DND-41 (cell line): ENCODE measurements at regions not wholly inside any gene's neighbourhood (a gene's known extent, or its start where the extent isn't known, plus 50 kb on each side); places are given as distances from the start of the nearest gene placed in this dataset.

ENCODE experiments used
- ATAC-seq: fragments of 200-7000 bp; cut with Tn5 transposase; 3 replicates; pipeline ENCODE4 v1.9.1; 2021; ENCODE audit warnings: low read depth; ENCODE audit not compliant: insufficient read depth
- DNase-seq: peaks from one replicate; pipeline ENCODE4 v3.0.0-alpha.2; 2020
- H2AFZ ChIP-seq: 2 replicates; pipeline ENCODE4 v1.6.0; 2012; ENCODE audit warnings: low read depth, low read length
- H3K27ac ChIP-seq: 2 replicates; pipeline ENCODE4 v1.5.1; 2012; ENCODE audit warnings: low read length, inconsistent platforms
- H3K27me3 ChIP-seq: fragments of 200-600 bp; sonication (generic); 2 replicates; pipeline ENCODE4 v1.6.0; 2012; ENCODE audit warnings: low read length, mild to moderate bottlenecking, inconsistent platforms; ENCODE audit not compliant: insufficient read depth, poor library complexity
- H3K36me3 ChIP-seq: 2 replicates; pipeline ENCODE4 v1.5.1; 2012; ENCODE audit warnings: low read length, inconsistent platforms; ENCODE audit not compliant: insufficient read depth
- H3K4me1 ChIP-seq: 2 replicates; pipeline ENCODE4 v1.5.1; 2012; ENCODE audit warnings: mild to moderate bottlenecking, low read length; ENCODE audit not compliant: insufficient read depth
- H3K4me2 ChIP-seq: 2 replicates; pipeline ENCODE4 v1.6.0; 2012; ENCODE audit warnings: mild to moderate bottlenecking, moderate library complexity, low read length, inconsistent platforms; ENCODE audit not compliant: insufficient read depth
- H3K4me3 ChIP-seq, 2 experiments: fragments of 200-600 bp in 1 of 2; shearing (Covaris generic) in 1 of 2; 2 replicates each; pipeline ENCODE4 v1.5.1; 2012 to 2016; ENCODE audit warnings: inconsistent platforms in 2 of 2, low read length in 2 of 2, mild to moderate bottlenecking in 2 of 2, low read depth in 1 of 2, moderate library complexity in 1 of 2
- H3K79me2 ChIP-seq: 2 replicates; pipeline ENCODE4 v1.6.0; 2012; ENCODE audit warnings: low read length, inconsistent platforms; ENCODE audit not compliant: insufficient read depth
- H3K9ac ChIP-seq: 2 replicates; pipeline ENCODE4 v1.6.0; 2012; ENCODE audit warnings: low read depth, mild to moderate bottlenecking, inconsistent platforms, low read length, moderate library complexity
- H3K9me3 ChIP-seq: 2 replicates; pipeline ENCODE4 v1.5.1; 2012; ENCODE audit warnings: low read length, moderate library complexity, mild to moderate bottlenecking, inconsistent platforms; ENCODE audit not compliant: insufficient read depth, severe bottlenecking
- H4K20me1 ChIP-seq: 2 replicates; pipeline ENCODE4 v1.6.0; 2012; ENCODE audit warnings: low read length; ENCODE audit not compliant: insufficient read depth
- EZH2 ChIP-seq: IDR thresholded peaks from 3 replicates; pipeline ENCODE4 v1.6.1; 2012; ENCODE audit warnings: borderline replicate concordance, low read depth, mild to moderate bottlenecking, moderate library complexity, low read length, inconsistent platforms; ENCODE audit not compliant: severe bottlenecking
- TF ChIP-seq, protein P1 (sequence below): IDR thresholded peaks from 2 replicates; pipeline ENCODE4 v1.5.1; 2012; ENCODE audit warnings: borderline replicate concordance, low read length, moderate library complexity, mild to moderate bottlenecking; ENCODE audit not compliant: poor library complexity, severe bottlenecking; ENCODE audit errors: extremely low read depth

DNA sequence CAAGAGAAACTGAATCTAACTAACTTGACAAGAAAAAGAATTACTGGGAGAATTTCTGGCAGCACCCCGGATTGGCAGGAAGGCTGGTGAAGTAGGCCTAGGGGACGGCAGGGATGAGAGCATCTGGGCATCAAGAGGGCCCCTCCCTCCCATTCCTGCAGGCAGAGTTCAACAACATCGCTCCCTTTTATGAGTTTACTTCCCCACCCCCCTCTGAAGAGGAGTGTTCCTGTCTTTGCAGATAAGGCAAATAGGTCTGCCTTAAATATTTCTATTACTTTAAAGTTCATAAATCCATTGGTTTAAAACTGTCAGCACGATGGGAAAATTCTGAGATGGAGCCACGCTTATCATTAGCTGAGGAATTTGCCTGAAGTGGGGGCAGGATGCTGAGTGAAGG, 168.7 kb downstream of the TBX5 start:
- TF ChIP-seq EZH2, result no peak
- TF ChIP-seq, protein P1, sequence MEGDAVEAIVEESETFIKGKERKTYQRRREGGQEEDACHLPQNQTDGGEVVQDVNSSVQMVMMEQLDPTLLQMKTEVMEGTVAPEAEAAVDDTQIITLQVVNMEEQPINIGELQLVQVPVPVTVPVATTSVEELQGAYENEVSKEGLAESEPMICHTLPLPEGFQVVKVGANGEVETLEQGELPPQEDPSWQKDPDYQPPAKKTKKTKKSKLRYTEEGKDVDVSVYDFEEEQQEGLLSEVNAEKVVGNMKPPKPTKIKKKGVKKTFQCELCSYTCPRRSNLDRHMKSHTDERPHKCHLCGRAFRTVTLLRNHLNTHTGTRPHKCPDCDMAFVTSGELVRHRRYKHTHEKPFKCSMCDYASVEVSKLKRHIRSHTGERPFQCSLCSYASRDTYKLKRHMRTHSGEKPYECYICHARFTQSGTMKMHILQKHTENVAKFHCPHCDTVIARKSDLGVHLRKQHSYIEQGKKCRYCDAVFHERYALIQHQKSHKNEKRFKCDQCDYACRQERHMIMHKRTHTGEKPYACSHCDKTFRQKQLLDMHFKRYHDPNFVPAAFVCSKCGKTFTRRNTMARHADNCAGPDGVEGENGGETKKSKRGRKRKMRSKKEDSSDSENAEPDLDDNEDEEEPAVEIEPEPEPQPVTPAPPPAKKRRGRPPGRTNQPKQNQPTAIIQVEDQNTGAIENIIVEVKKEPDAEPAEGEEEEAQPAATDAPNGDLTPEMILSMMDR, result no peak
- H3K36me3 ChIP-seq, result no peaks in the 10 kb centered on the region
- no peak for ATAC-seq

DNA sequence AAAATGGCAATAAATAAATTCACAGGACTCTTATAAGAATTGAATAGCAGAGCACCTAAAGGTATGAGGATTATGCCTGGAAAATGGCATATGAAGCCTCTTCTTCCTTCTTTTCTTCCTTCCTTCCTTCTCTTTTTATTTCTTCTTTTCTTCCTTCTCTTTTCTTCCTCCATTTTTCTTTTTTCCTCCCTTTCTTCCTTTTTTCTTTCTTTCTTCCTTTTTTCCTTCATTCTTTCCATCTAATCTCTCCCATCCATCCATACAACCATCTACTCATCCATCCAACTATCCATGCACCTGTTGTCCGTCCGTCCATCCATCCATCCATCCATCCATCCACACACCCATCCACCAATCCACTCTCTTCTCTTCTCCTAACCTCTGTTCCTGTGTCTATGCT, 173.8 kb downstream of the TBX5 start:
- no peaks in the 10 kb centered on the region for H3K79me2 ChIP-seq
- no peak for ATAC-seq
- H3K27ac ChIP-seq, result no peak overlapping the region
- no peak overlapping the region for H3K4me3 ChIP-seq
- H4K20me1 ChIP-seq, result no peaks in the 10 kb centered on the region
- H3K9ac ChIP-seq, result no peak overlapping the region
- no peak overlapping the region for H2AFZ ChIP-seq
- H3K9me3 ChIP-seq, result no peaks in the 10 kb centered on the region
- TF ChIP-seq EZH2, result no peak
- TF ChIP-seq, protein P1, result no peak
- no peaks in the 10 kb centered on the region for H3K4me1 ChIP-seq
- H3K4me2 ChIP-seq, result no peak overlapping the region
- H3K27me3 ChIP-seq, result no peaks in the 10 kb centered on the region
- DNase-seq, result no peak
- H3K36me3 ChIP-seq, result no peaks in the 10 kb centered on the region

More for the DNA sequence above, 168.7 kb downstream of the TBX5 start:
- Histone ChIP-seq H3K4me3 (no peak overlapping the region), H4K20me1 (no peaks in the 10 kb centered on the region), H3K79me2 (no peaks in the 10 kb centered on the region), H3K9me3 (no peaks in the 10 kb centered on the region), H3K4me2 (no peak overlapping the region), H3K4me1 (no peaks in the 10 kb centered on the region), H3K27ac (no peak overlapping the region), H3K9ac (no peak overlapping the region), H3K27me3 (no peaks in the 10 kb centered on the region), H2AFZ (no peak overlapping the region)
- DNase-seq, result no peak

DNA sequence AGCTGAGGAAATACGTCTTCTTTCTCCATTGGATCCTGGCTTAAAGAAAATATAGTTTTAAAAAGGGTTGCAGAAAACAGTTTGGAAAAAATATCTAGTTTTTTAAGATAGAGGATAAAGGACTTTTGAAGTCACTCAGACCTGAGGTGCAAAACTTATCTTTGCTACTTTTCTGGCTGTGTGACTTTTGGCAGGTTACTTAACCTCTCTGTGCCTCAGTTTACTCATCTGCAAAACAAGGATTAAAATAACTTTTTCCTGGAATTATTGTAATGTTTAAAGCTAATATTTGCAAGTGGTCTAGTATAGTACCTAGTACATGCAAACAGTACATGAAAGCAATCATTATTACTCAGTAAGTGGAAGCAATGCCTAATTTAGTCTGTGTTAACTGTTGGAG, 176.8 kb downstream of the TBX5 start:
- Histone ChIP-seq H3K27me3 (peaks cover 5% of the 10 kb centered on the region), H3K4me1 (no peaks in the 10 kb centered on the region), H3K9me3 (no peaks in the 10 kb centered on the region), H3K27ac (no peak overlapping the region), H4K20me1 (no peaks in the 10 kb centered on the region), H3K79me2 (no peaks in the 10 kb centered on the region), H3K9ac (no peak overlapping the region), H3K4me3 (no peak overlapping the region), H3K4me2 (no peak overlapping the region), H2AFZ (no peak overlapping the region), H3K36me3 (no peaks in the 10 kb centered on the region)
- ATAC-seq (no peak), DNase-seq (no peak)
- TF ChIP-seq, protein P1, result no peak
- TF ChIP-seq EZH2, result no peak

DNA sequence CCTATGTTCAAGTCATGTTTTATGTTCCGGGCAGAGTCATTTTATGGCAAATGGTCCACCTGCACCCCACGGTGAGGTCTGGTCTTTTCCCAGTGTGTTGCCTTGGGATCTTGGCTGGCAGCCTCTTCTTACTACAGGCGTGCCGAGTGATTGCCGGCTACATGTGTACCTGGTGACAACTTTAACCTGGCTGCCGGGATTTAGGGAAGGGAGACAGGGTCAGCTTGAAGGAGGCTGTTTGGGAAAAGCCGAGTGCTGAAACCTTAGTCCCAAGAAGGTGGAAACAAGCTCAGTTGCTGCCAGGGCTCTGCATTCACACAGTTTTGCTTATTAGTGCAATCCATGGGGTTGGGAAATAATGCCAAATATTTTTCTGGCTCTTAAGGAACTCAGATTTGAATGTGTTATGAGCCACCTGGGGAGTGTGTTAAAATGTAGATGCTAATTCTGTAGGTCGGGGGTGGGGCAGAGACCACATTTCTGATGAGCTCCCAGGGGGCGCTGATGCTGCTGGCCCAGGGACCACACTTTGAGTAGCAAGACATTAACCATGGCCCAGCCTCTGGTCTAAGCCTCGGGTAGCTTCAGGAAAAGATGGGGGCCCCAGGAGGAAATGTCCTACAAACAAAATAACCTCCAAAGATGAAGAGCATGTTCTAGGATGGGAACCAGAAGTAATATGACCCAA, 179.6 kb downstream of the TBX5 start:
- Histone ChIP-seq H3K4me3 (no peak overlapping the region), H4K20me1 (no peaks in the 10 kb centered on the region)
- ATAC-seq, result no peak

More for the DNA sequence above, 179.6 kb downstream of the TBX5 start:
- Histone ChIP-seq H3K79me2 (no peaks in the 10 kb centered on the region), H3K27me3 (peaks cover 8% of the 10 kb centered on the region), H3K36me3 (no peaks in the 10 kb centered on the region), H3K27ac (no peak overlapping the region), H3K9ac (no peak overlapping the region), H3K9me3 (no peaks in the 10 kb centered on the region), H3K4me1 (no peaks in the 10 kb centered on the region), H2AFZ (no peak overlapping the region), H3K4me2 (no peak overlapping the region)
- DNase-seq, result no peak
- TF ChIP-seq EZH2, result no peak
- TF ChIP-seq, protein P1, result no peak
